ENCODE measurements at regions not wholly inside any gene's neighbourhood (a gene's known extent, or its start where the extent isn't known, plus 50 kb on each side); places are given as distances from the start of the nearest gene placed in this dataset.

GRCh38 chr10:9743639-9744038 is 1274.0 kb upstream of the CELF2 start:
- DNase-seq (ENCODE audit: insufficient read length) (no peak), FAIRE-seq (no peak)
- TF ChIP-seq POLR2AphosphoS5 (IDR thresholded peaks at IDR 0.05; ENCODE audit: low read depth, low read length) (no peak), TAF1 (IDR thresholded peaks at IDR 0.05; ENCODE audit: borderline replicate concordance, low read depth, low read length) (no peak), POLR2A (IDR thresholded peaks at IDR 0.05; ENCODE audit: low read depth, low read length) (no peak)

- TF ChIP-seq TAF1 (IDR thresholded peaks at IDR 0.05; ENCODE audit: borderline replicate concordance, low read depth, low read length), result no peak
- TF ChIP-seq POLR2A (IDR thresholded peaks at IDR 0.05; ENCODE audit: low read depth, low read length), result no peak
- no peak for TF ChIP-seq POLR2AphosphoS5 (IDR thresholded peaks at IDR 0.05; ENCODE audit: low read depth, low read length)
- DNase-seq (ENCODE audit: insufficient read length) (no peak), FAIRE-seq (no peak)
Observed at GRCh38 chr10:9745158-9745557, 1272.5 kb upstream of the CELF2 start.

GRCh38 chr10:9757176-9757575 is 1260.5 kb upstream of the CELF2 start:
- FAIRE-seq (no peak), DNase-seq (ENCODE audit: insufficient read length) (no peak)
- no peak for TF ChIP-seq POLR2A (IDR thresholded peaks at IDR 0.05; ENCODE audit: low read depth, low read length)
- TF ChIP-seq TAF1 (IDR thresholded peaks at IDR 0.05; ENCODE audit: borderline replicate concordance, low read depth, low read length), result no peak
- no peak for TF ChIP-seq POLR2AphosphoS5 (IDR thresholded peaks at IDR 0.05; ENCODE audit: low read depth, low read length)

- TF ChIP-seq TAF1 (IDR thresholded peaks at IDR 0.05; ENCODE audit: borderline replicate concordance, low read depth, low read length) (no peak), POLR2AphosphoS5 (IDR thresholded peaks at IDR 0.05; ENCODE audit: low read depth, low read length) (no peak), POLR2A (IDR thresholded peaks at IDR 0.05; ENCODE audit: low read depth, low read length) (no peak)
- FAIRE-seq (no peak), DNase-seq (ENCODE audit: insufficient read length) (no peak)
Observed at GRCh38 chr10:9759596-9759995, 1258.1 kb upstream of the CELF2 start.

GRCh38 chr10:9762966-9763656 is 1254.6 kb upstream of the CELF2 start:
- DNase-seq (ENCODE audit: insufficient read length), result no peak
- FAIRE-seq, result no peak
- TF ChIP-seq POLR2A (IDR thresholded peaks at IDR 0.05; ENCODE audit: low read depth, low read length), result no peak
- no peak for TF ChIP-seq TAF1 (IDR thresholded peaks at IDR 0.05; ENCODE audit: borderline replicate concordance, low read depth, low read length)
- no peak for TF ChIP-seq POLR2AphosphoS5 (IDR thresholded peaks at IDR 0.05; ENCODE audit: low read depth, low read length)

GRCh38 chr10:9766762-9767161 is 1250.9 kb upstream of the CELF2 start:
- DNase-seq (ENCODE audit: insufficient read length) (no peak), FAIRE-seq (no peak)
- TF ChIP-seq TAF1 (IDR thresholded peaks at IDR 0.05; ENCODE audit: borderline replicate concordance, low read depth, low read length) (no peak), POLR2AphosphoS5 (IDR thresholded peaks at IDR 0.05; ENCODE audit: low read depth, low read length) (no peak), POLR2A (IDR thresholded peaks at IDR 0.05; ENCODE audit: low read depth, low read length) (no peak)

- DNase-seq (ENCODE audit: insufficient read length) (no peak), FAIRE-seq (no peak)
- TF ChIP-seq POLR2AphosphoS5 (IDR thresholded peaks at IDR 0.05; ENCODE audit: low read depth, low read length) (no peak), POLR2A (IDR thresholded peaks at IDR 0.05; ENCODE audit: low read depth, low read length) (no peak), TAF1 (IDR thresholded peaks at IDR 0.05; ENCODE audit: borderline replicate concordance, low read depth, low read length) (no peak)
Observed at GRCh38 chr10:9781666-9782065, 1236.0 kb upstream of the CELF2 start.

- FAIRE-seq (no peak), DNase-seq (ENCODE audit: insufficient read length) (no peak)
- no peak for TF ChIP-seq TAF1 (IDR thresholded peaks at IDR 0.05; ENCODE audit: borderline replicate concordance, low read depth, low read length)
- TF ChIP-seq POLR2AphosphoS5 (IDR thresholded peaks at IDR 0.05; ENCODE audit: low read depth, low read length), result no peak
- no peak for TF ChIP-seq POLR2A (IDR thresholded peaks at IDR 0.05; ENCODE audit: low read depth, low read length)
Observed at GRCh38 chr10:9786101-9786500, 1231.6 kb upstream of the CELF2 start.

GRCh38 chr10:9786576-9786975 is 1231.1 kb upstream of the CELF2 start:
- TF ChIP-seq POLR2A (IDR thresholded peaks at IDR 0.05; ENCODE audit: low read depth, low read length), result no peak
- TF ChIP-seq POLR2AphosphoS5 (IDR thresholded peaks at IDR 0.05; ENCODE audit: low read depth, low read length), result no peak
- no peak for TF ChIP-seq TAF1 (IDR thresholded peaks at IDR 0.05; ENCODE audit: borderline replicate concordance, low read depth, low read length)
- no peak for DNase-seq (ENCODE audit: insufficient read length)

GRCh38 chr10:9789996-9790395 is 1227.7 kb upstream of the CELF2 start:
- no peak for DNase-seq (ENCODE audit: insufficient read length)
- no peak for TF ChIP-seq POLR2AphosphoS5 (IDR thresholded peaks at IDR 0.05; ENCODE audit: low read depth, low read length)
- TF ChIP-seq POLR2A (IDR thresholded peaks at IDR 0.05; ENCODE audit: low read depth, low read length), result no peak
- no peak for TF ChIP-seq TAF1 (IDR thresholded peaks at IDR 0.05; ENCODE audit: borderline replicate concordance, low read depth, low read length)
- FAIRE-seq, result no peak

More at GRCh38 chr10:9786576-9786975, 1231.1 kb upstream of the CELF2 start:
- no peak for FAIRE-seq

- no peak for TF ChIP-seq POLR2A (IDR thresholded peaks at IDR 0.05; ENCODE audit: low read depth, low read length)
- TF ChIP-seq POLR2AphosphoS5 (IDR thresholded peaks at IDR 0.05; ENCODE audit: low read depth, low read length), result no peak
- DNase-seq (ENCODE audit: insufficient read length) (no peak), FAIRE-seq (no peak)
Observed at GRCh38 chr10:9792181-9792580, 1225.5 kb upstream of the CELF2 start.

- no peak for FAIRE-seq
- no peak for DNase-seq (ENCODE audit: insufficient read length)
- no peak for TF ChIP-seq POLR2AphosphoS5 (IDR thresholded peaks at IDR 0.05; ENCODE audit: low read depth, low read length)
- TF ChIP-seq TAF1 (IDR thresholded peaks at IDR 0.05; ENCODE audit: borderline replicate concordance, low read depth, low read length), result no peak
Observed at GRCh38 chr10:9796564-9796963, 1221.1 kb upstream of the CELF2 start.
